WTC11 (cell line): ENCODE measurements at regions not wholly inside any gene's neighbourhood (a gene's known extent, or its start where the extent isn't known, plus 50 kb on each side); places are given as distances from the start of the nearest gene placed in this dataset.
"Not testable (repeated sequence)": the region's sequence is repeated elsewhere in the genome, so short reads cannot be mapped to it uniquely, and the experiment has no call there.

Source experiments
- ATAC-seq: fragments of 200-7000 bp; cut with Tn5 transposase; 2 replicates; pipeline ENCODE4 v1.10.0; 2021; ENCODE audit warnings: mild to moderate bottlenecking, moderate library complexity
- CTCF ChIA-PET: fragments of 300-600 bp; sonication (Branson Sonifier 250); formaldehyde crosslinking; loops from one replicate; lab custom pipeline; 2021; ENCODE audit warnings: antibody characterized with exemption; lab: Charles Lee
- POLR2A ChIA-PET: fragments of 350-600 bp; sonication (Branson Sonifier 250); formaldehyde crosslinking; loops from one replicate; lab custom pipeline; 2021; ENCODE audit warnings: antibody characterized with exemption; lab: Charles Lee
- DNase-seq: peaks from one replicate; pipeline ENCODE4 v3.0.0; 2021; ENCODE audit warnings: low spot score
- H3K27ac Mint-ChIP-seq: 2 replicates; pipeline ENCODE4 v1.8.0; 2021; ENCODE audit warnings: mixed read lengths
- H3K27me3 Mint-ChIP-seq: 2 replicates; pipeline ENCODE4 v1.8.0; 2021; ENCODE audit warnings: low read depth, mild to moderate bottlenecking, moderate library complexity, mixed read lengths
- H3K36me3 Mint-ChIP-seq: 2 replicates; pipeline ENCODE4 v1.8.0; 2021; ENCODE audit warnings: mixed read lengths
- H3K4me1 Mint-ChIP-seq: 2 replicates; pipeline ENCODE4 v1.8.0; 2022; ENCODE audit warnings: mixed read lengths
- H3K4me3 Mint-ChIP-seq: 2 replicates; pipeline ENCODE4 v1.8.0; 2021; ENCODE audit warnings: mild to moderate bottlenecking, moderate library complexity, mixed read lengths
- H3K9me3 Mint-ChIP-seq: 2 replicates; pipeline ENCODE4 v1.8.0; 2021; ENCODE audit warnings: mixed read lengths
- ATF6 ChIP-seq: sonication (generic); formaldehyde crosslinking; IDR thresholded peaks from 2 replicates; pipeline ENCODE4 v1.8.1; 2023; ENCODE audit warnings: mild to moderate bottlenecking, missing genetic modification reagents
- ELF4 ChIP-seq: sonication (generic); formaldehyde crosslinking; IDR thresholded peaks from 2 replicates; pipeline ENCODE4 v1.8.1; 2022; ENCODE audit warnings: low read depth, mild to moderate bottlenecking, moderate library complexity, missing genetic modification reagents
- FOXJ3 ChIP-seq: sonication (generic); formaldehyde crosslinking; IDR thresholded peaks from 2 replicates; pipeline ENCODE4 v1.9.0; 2021; ENCODE audit warnings: missing genetic modification reagents, mild to moderate bottlenecking, borderline replicate concordance
- FOXK1 ChIP-seq: sonication (generic); formaldehyde crosslinking; IDR thresholded peaks from 2 replicates; pipeline ENCODE4 v1.8.0; 2022; ENCODE audit warnings: mild to moderate bottlenecking, moderate library complexity, missing genetic modification reagents
- OVOL2 ChIP-seq: fragments of 250-450 bp; sonication (Bioruptor Pico); IDR thresholded peaks from 2 replicates; pipeline ENCODE4 v1.9.0; 2021; ENCODE audit warnings: mild to moderate bottlenecking, borderline replicate concordance
- PREB ChIP-seq: sonication (generic); formaldehyde crosslinking; IDR thresholded peaks from 2 replicates; pipeline ENCODE4 v1.8.1; 2022; ENCODE audit warnings: mild to moderate bottlenecking, missing genetic modification reagents, moderate library complexity, borderline replicate concordance
- RELA ChIP-seq: sonication (generic); formaldehyde crosslinking; IDR thresholded peaks from 2 replicates; pipeline ENCODE4 v1.8.1; 2022; ENCODE audit warnings: missing genetic modification reagents, mild to moderate bottlenecking, borderline replicate concordance
- SMAD3 ChIP-seq: sonication (generic); formaldehyde crosslinking; IDR thresholded peaks from 2 replicates; pipeline ENCODE4 v1.8.0; 2022; ENCODE audit warnings: missing genetic modification reagents, mild to moderate bottlenecking, borderline replicate concordance
- TCF7 ChIP-seq: sonication (generic); formaldehyde crosslinking; IDR thresholded peaks from 2 replicates; pipeline ENCODE4 v1.8.0; 2022; ENCODE audit warnings: mild to moderate bottlenecking, low read depth, missing genetic modification reagents, moderate library complexity
- ZNF425 ChIP-seq: fragments of 250-450 bp; sonication (Bioruptor Pico); conservative IDR thresholded peaks from 2 replicates; pipeline ENCODE4 v1.9.0; 2021; ENCODE audit warnings: mild to moderate bottlenecking
- ZSCAN18 ChIP-seq: fragments of 250-450 bp; sonication (Bioruptor Pico); IDR thresholded peaks from 2 replicates; pipeline ENCODE4 v2.1.2; 2022; ENCODE audit warnings: mild to moderate bottlenecking, moderate library complexity

GRCh38 chr17:64791691-64792090 is 127.6 kb downstream of the LRRC37A3 start:
- H3K9me3 Mint-ChIP-seq, DNase-seq, H3K4me3 Mint-ChIP-seq, CTCF ChIA-PET, POLR2A ChIA-PET, H3K27ac Mint-ChIP-seq, H3K27me3 Mint-ChIP-seq, H3K4me1 Mint-ChIP-seq, H3K36me3 Mint-ChIP-seq, ATAC-seq: not testable (repeated sequence)

GRCh38 chr17:64791226-64791625 is 128.1 kb downstream of the LRRC37A3 start:
- DNase-seq, H3K4me1 Mint-ChIP-seq, H3K9me3 Mint-ChIP-seq, H3K27ac Mint-ChIP-seq, H3K4me3 Mint-ChIP-seq, POLR2A ChIA-PET, CTCF ChIA-PET, H3K36me3 Mint-ChIP-seq, ATAC-seq, H3K27me3 Mint-ChIP-seq: not testable (repeated sequence)

- POLR2A ChIA-PET, DNase-seq, H3K27me3 Mint-ChIP-seq, H3K4me3 Mint-ChIP-seq, H3K4me1 Mint-ChIP-seq, H3K9me3 Mint-ChIP-seq, H3K36me3 Mint-ChIP-seq, H3K27ac Mint-ChIP-seq, CTCF ChIA-PET: not testable (repeated sequence)
- ATAC-seq, result peak; percentile 41; the same call in 1 of the 2 replicates
Measured at GRCh38 chr17:64790690-64791089, 128.6 kb upstream of the SMURF2 start.

GRCh38 chr17:64790193-64790592 is 128.1 kb upstream of the SMURF2 start:
- H3K36me3 Mint-ChIP-seq, ATAC-seq, DNase-seq, CTCF ChIA-PET, POLR2A ChIA-PET, H3K4me3 Mint-ChIP-seq, H3K27me3 Mint-ChIP-seq, H3K27ac Mint-ChIP-seq, H3K4me1 Mint-ChIP-seq, H3K9me3 Mint-ChIP-seq: not testable (repeated sequence)

GRCh38 chr17:64789061-64789445 is 126.9 kb upstream of the SMURF2 start:
- H3K36me3 Mint-ChIP-seq, H3K4me1 Mint-ChIP-seq, H3K4me3 Mint-ChIP-seq, POLR2A ChIA-PET, H3K9me3 Mint-ChIP-seq, ATAC-seq, H3K27ac Mint-ChIP-seq, H3K27me3 Mint-ChIP-seq, DNase-seq: not testable (repeated sequence)
- CTCF ChIA-PET, result interaction anchor here (0.8 kb wide), 1 partner anchor 11 kb away, joined by 4 read pairs; no protein-coding TSS in a partner anchor

- H3K9me3 Mint-ChIP-seq, result no peaks in the 10 kb centered on the region
- no peak for ATAC-seq
- no peak for TF ChIP-seq ELF4 (CRISPR knock-in tag)
- TF ChIP-seq, all 79 proteins: peak for 0
- DNase-seq, result no peak
- H3K4me1 Mint-ChIP-seq, result peaks cover 5% of the 10 kb centered on the region
- H3K36me3 Mint-ChIP-seq, result peaks cover 4% of the 10 kb centered on the region; the same call in 1 of the 2 replicates
- no peak overlapping the region; the same call in 1 of the 2 replicates for H3K27ac Mint-ChIP-seq
- POLR2A ChIA-PET, result no interaction called here
- no peaks in the 10 kb centered on the region for H3K27me3 Mint-ChIP-seq
- no peak overlapping the region for H3K4me3 Mint-ChIP-seq
- CTCF ChIA-PET, result interaction anchor here (0.8 kb wide), 1 partner anchor 11 kb away, joined by 4 read pairs; no protein-coding TSS in a partner anchor
Measured at GRCh38 chr17:64788286-64789060, 126.4 kb upstream of the SMURF2 start.

GRCh38 chr17:64787921-64788271 is 125.8 kb upstream of the SMURF2 start:
- ChIA-PET POLR2A (no interaction called here), CTCF (interaction anchor here (1.0 to 1.6 kb wide), 2 partner anchors 11 to 14 kb away, joined by 4 read pairs; no protein-coding TSS in a partner anchor)
- H3K4me1 Mint-ChIP-seq, result peaks cover 5% of the 10 kb centered on the region
- peaks cover 3% of the 10 kb centered on the region; the same call in 1 of the 2 replicates for H3K27me3 Mint-ChIP-seq
- DNase-seq, result no peak
- no peak overlapping the region for H3K4me3 Mint-ChIP-seq
- no peaks in the 10 kb centered on the region for H3K9me3 Mint-ChIP-seq
- peaks cover 4% of the 10 kb centered on the region; the same call in 1 of the 2 replicates for H3K36me3 Mint-ChIP-seq
- no peak for ATAC-seq
- H3K27ac Mint-ChIP-seq, result no peak overlapping the region
- no peak for TF ChIP-seq TCF7 (CRISPR knock-in tag)
- TF ChIP-seq ZNF425 (CRISPR knock-in tag), result no peak
- no peak for TF ChIP-seq ATF6 (CRISPR knock-in tag)
- TF ChIP-seq ZSCAN18 (CRISPR knock-in tag), result no peak
- no peak for TF ChIP-seq FOXK1 (CRISPR knock-in tag)
- no peak for TF ChIP-seq SMAD3 (CRISPR knock-in tag)
- no peak for TF ChIP-seq PREB
- TF ChIP-seq OVOL2 (CRISPR knock-in tag), result no peak
- TF ChIP-seq RELA, result no peak
- no peak for TF ChIP-seq FOXJ3
